CD14-positive monocyte (primary cell): ENCODE measurements at regions not wholly inside any gene's neighbourhood (a gene's known extent, or its start where the extent isn't known, plus 50 kb on each side); places are given as distances from the start of the nearest gene placed in this dataset.

Experiments used
- DNase-seq, 3 donors: peaks; one replicate each; pipeline ENCODE4 v3.0.0-alpha.2; 2011 to 2022
- H2AFZ ChIP-seq: 2 replicates; pipeline ENCODE4 v1.6.0; 2012; ENCODE audit warnings: mild to moderate bottlenecking, low read depth, low read length, inconsistent platforms; ENCODE audit not compliant: insufficient read depth, poor library complexity, severe bottlenecking
- H3K27ac ChIP-seq, 2 donors: 1 replicate in 1 of 2; 2 replicates in 1 of 2; pipeline ENCODE4 v1.5.1; 2012 to 2013; ENCODE audit warnings: low read length in 2 of 2, control low read depth in 1 of 2, inconsistent platforms in 1 of 2, low read depth in 1 of 2, mild to moderate bottlenecking in 1 of 2
- H3K27me3 ChIP-seq, 2 donors: one replicate each; pipeline versions ENCODE4 v1.6.0 to v1.6.1; 2011 to 2013; ENCODE audit warnings: low read length in 2 of 2; ENCODE audit not compliant: control insufficient read depth in 2 of 2, insufficient read depth in 2 of 2
- H3K36me3 ChIP-seq, 2 donors: replicated peaks in 1 of 2; 1 replicate in 1 of 2; 2 replicates in 1 of 2; pipeline versions ENCODE4 v1.5.1 to v1.6.1; 2012 to 2013; ENCODE audit warnings: low read length in 2 of 2, control low read depth in 1 of 2, inconsistent platforms in 1 of 2, mild to moderate bottlenecking in 1 of 2; ENCODE audit not compliant: insufficient read depth in 2 of 2, control insufficient read depth in 1 of 2
- H3K4me1 ChIP-seq, 2 donors: 1 replicate in 1 of 2; 2 replicates in 1 of 2; pipeline versions ENCODE4 v1.5.1 to v1.6.1; 2012 to 2013; ENCODE audit warnings: low read length in 2 of 2, control low read depth in 1 of 2, inconsistent platforms in 1 of 2, mild to moderate bottlenecking in 1 of 2, moderate library complexity in 1 of 2; ENCODE audit not compliant: insufficient read depth in 2 of 2, control insufficient read depth in 1 of 2
- H3K4me2 ChIP-seq: replicated peaks from 2 replicates; pipeline ENCODE3; 2012; ENCODE audit warnings: low read length, moderate library complexity, mild to moderate bottlenecking; ENCODE audit not compliant: poor library complexity, severe bottlenecking; ENCODE audit errors: extremely low read depth
- H3K4me3 ChIP-seq, 3 experiments: fragments of 200-600 bp in 1 of 3; sonication (generic) in 1 of 3; replicated peaks in 1 of 3; 1 replicate in 2 of 3; 2 replicates in 1 of 3; pipeline ENCODE4 v1.5.1; 2011 to 2013; ENCODE audit warnings: low read length in 3 of 3, mild to moderate bottlenecking in 3 of 3, control low read depth in 2 of 3, low read depth in 2 of 3, inconsistent platforms in 1 of 3, moderate library complexity in 1 of 3
- H3K79me2 ChIP-seq: 2 replicates; pipeline ENCODE4 v1.6.0; 2012; ENCODE audit warnings: mild to moderate bottlenecking, control low read depth, inconsistent platforms, low read length, moderate library complexity; ENCODE audit not compliant: insufficient read depth
- H3K9ac ChIP-seq: 2 replicates; pipeline ENCODE4 v1.6.0; 2017; ENCODE audit warnings: low read length, mild to moderate bottlenecking; ENCODE audit not compliant: insufficient read depth, poor library complexity, severe bottlenecking
- H3K9me3 ChIP-seq, 2 donors: replicated peaks in 1 of 2; 1 replicate in 1 of 2; 2 replicates in 1 of 2; pipeline versions ENCODE4 v1.5.1 to v1.6.1; 2012 to 2013; ENCODE audit warnings: low read length in 2 of 2, control low read depth in 1 of 2; ENCODE audit not compliant: control insufficient read depth in 1 of 2, insufficient read depth in 1 of 2
- H4K20me1 ChIP-seq: 2 replicates; pipeline ENCODE4 v1.6.0; 2012; ENCODE audit warnings: mild to moderate bottlenecking, low read length, control low read depth, moderate library complexity; ENCODE audit not compliant: insufficient read depth
- H3K27ac Mint-ChIP-seq, 7 donors: one replicate each; pipeline ENCODE4 v1.8.0; 2020; ENCODE audit warnings: mild to moderate bottlenecking in 7 of 7, mixed read lengths in 7 of 7, moderate library complexity in 6 of 7, inconsistent platforms in 2 of 7
- H3K27me3 Mint-ChIP-seq, 3 donors: one replicate each; pipeline ENCODE4 v1.8.0; 2021 to 2022; ENCODE audit warnings: low read depth in 3 of 3, mild to moderate bottlenecking in 3 of 3, mixed read lengths in 3 of 3, moderate library complexity in 3 of 3, inconsistent platforms in 1 of 3
- H3K36me3 Mint-ChIP-seq, 2 donors: one replicate each; pipeline ENCODE4 v1.8.0; 2020; ENCODE audit warnings: mixed read lengths in 2 of 2, inconsistent platforms in 1 of 2, mild to moderate bottlenecking in 1 of 2
- H3K4me1 Mint-ChIP-seq: one replicate; pipeline ENCODE4 v1.8.0; 2020; ENCODE audit warnings: mild to moderate bottlenecking, mixed read lengths
- H3K4me3 Mint-ChIP-seq, 2 donors: one replicate each; pipeline ENCODE4 v1.8.0; 2020; ENCODE audit warnings: mild to moderate bottlenecking in 2 of 2, mixed read lengths in 2 of 2, moderate library complexity in 1 of 2
- H3K9me3 Mint-ChIP-seq, 7 donors: one replicate each; pipeline ENCODE4 v1.8.0; 2020 to 2022; ENCODE audit warnings: mixed read lengths in 7 of 7, mild to moderate bottlenecking in 6 of 7, moderate library complexity in 6 of 7, inconsistent platforms in 2 of 7
- WGBS: methylation state at CpG from one replicate; pipeline ENCODE4 v1.1.5; 2013; ENCODE audit warnings: missing lambda C conversion rate; ENCODE audit not compliant: insufficient coverage; 5-methylcytosine and 5-hydroxymethylcytosine counted together
- intact Hi-C, 2 donors: fragments of 100-400 bp; cut with micrococcal nuclease; formaldehyde crosslinking; loops; one replicate each; pipeline versions ENCODE4 v1.15.0 to v1.15.1; 2023
- TF ChIP-seq, protein P1 (sequence below): fragments of 200-600 bp; IDR thresholded peaks from one replicate; pipeline ENCODE4 v1.8.0; 2022; ENCODE audit warnings: antibody characterized with exemption, mild to moderate bottlenecking

DNA sequence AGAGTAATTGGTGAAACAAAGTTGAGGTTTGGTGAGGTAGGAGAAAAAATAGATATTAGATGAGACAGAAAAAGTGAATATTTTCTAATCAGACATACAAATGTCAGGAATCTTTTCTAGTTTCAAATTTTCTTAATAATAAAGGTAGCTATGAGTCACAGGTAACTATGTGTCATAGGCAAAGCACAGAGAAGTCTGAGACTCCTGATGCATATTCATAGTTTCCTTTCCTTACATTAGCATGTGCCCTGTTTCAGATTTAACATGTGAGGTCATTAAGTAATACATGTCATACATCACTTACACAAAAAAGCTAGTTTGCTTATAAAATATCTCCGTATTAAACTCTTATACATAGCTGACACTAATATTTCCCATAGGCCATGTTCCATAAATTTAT is 1141.3 kb upstream of the PCDH20 start:
- Mint-ChIP-seq H3K4me3 (no peak overlapping the region), H3K9me3 (peaks cover 0 to 1% (median 0%) of the 10 kb centered on the region in 7 donors), H3K27me3 (peaks cover 0 to 1% (median 0%) of the 10 kb centered on the region in 3 donors), H3K4me1 (no peaks in the 10 kb centered on the region), H3K36me3 (no peaks in the 10 kb centered on the region), H3K27ac (no peak overlapping the region)
- Histone ChIP-seq H3K4me2 (no peak overlapping the region), H3K79me2 (no peaks in the 10 kb centered on the region), H3K36me3 (no peaks in the 10 kb centered on the region), H4K20me1 (no peaks in the 10 kb centered on the region), H3K9me3 (no peaks in the 10 kb centered on the region), H2AFZ (no peak overlapping the region), H3K27me3 (no peaks in the 10 kb centered on the region), H3K9ac (no peak overlapping the region), H3K27ac (no peak overlapping the region), H3K4me3 (no peak overlapping the region), H3K4me1 (no peaks in the 10 kb centered on the region)
- TF ChIP-seq, protein P1, sequence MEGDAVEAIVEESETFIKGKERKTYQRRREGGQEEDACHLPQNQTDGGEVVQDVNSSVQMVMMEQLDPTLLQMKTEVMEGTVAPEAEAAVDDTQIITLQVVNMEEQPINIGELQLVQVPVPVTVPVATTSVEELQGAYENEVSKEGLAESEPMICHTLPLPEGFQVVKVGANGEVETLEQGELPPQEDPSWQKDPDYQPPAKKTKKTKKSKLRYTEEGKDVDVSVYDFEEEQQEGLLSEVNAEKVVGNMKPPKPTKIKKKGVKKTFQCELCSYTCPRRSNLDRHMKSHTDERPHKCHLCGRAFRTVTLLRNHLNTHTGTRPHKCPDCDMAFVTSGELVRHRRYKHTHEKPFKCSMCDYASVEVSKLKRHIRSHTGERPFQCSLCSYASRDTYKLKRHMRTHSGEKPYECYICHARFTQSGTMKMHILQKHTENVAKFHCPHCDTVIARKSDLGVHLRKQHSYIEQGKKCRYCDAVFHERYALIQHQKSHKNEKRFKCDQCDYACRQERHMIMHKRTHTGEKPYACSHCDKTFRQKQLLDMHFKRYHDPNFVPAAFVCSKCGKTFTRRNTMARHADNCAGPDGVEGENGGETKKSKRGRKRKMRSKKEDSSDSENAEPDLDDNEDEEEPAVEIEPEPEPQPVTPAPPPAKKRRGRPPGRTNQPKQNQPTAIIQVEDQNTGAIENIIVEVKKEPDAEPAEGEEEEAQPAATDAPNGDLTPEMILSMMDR = no peak
- intact Hi-C loops = no loop called here
- WGBS = no CpG with 5 or more reads among the region's 1 CpG
- no peak for DNase-seq

DNA sequence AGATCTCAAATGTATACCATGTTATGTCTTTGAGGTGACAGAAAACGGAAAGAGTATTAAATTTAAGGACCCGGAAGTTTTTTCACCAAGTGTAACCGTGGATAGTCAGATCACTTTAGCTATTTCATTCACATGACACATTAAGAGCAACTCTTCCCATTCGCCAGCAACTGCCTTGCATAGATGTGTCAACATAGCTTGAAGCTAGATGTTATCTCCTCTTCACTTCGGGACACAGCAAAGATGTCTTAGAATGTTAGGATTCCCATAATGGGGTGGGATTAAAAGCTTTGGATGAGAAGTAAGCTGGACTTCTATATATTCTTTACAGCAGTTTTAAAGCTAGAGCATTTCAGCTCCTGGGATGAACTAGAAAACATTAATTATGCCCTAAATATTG is 1135.9 kb upstream of the PCDH20 start:
- no peaks in the 10 kb centered on the region for H4K20me1 ChIP-seq
- intact Hi-C loops = no loop called here
- Mint-ChIP-seq H3K36me3 (no peaks in the 10 kb centered on the region), H3K9me3 (no peaks in the 10 kb centered on the region), H3K27me3 (peaks cover 0 to 2% (median 0%) of the 10 kb centered on the region in 3 donors), H3K4me3 (no peak overlapping the region), H3K4me1 (no peaks in the 10 kb centered on the region), H3K27ac (no peak overlapping the region)
- no peak for DNase-seq
- TF ChIP-seq, protein P1 = no peak
- H3K4me3 ChIP-seq = no peak overlapping the region
- H3K9ac ChIP-seq = no peak overlapping the region
- no peaks in the 10 kb centered on the region for H3K27me3 ChIP-seq
- no peaks in the 10 kb centered on the region for H3K4me1 ChIP-seq
- no peaks in the 10 kb centered on the region for H3K36me3 ChIP-seq
- H2AFZ ChIP-seq = no peak overlapping the region
- no peaks in the 10 kb centered on the region for H3K9me3 ChIP-seq
- H3K4me2 ChIP-seq = no peak overlapping the region
- H3K27ac ChIP-seq = no peak overlapping the region
- no CpG with 5 or more reads among the region's 5 CpGs for WGBS
- no peaks in the 10 kb centered on the region for H3K79me2 ChIP-seq
